Stimulated activated CD8-positive, alpha-beta memory T cell treated with anti-CD3 and anti-CD28 coated beads, Interleukin-4, amount 100 ng/mL, for 48 hours (primary cell): ENCODE measurements at regions not wholly inside any gene's neighbourhood (a gene's known extent, or its start where the extent isn't known, plus 50 kb on each side); places are given as distances from the start of the nearest gene placed in this dataset.
A peak's percentile ranks its signal among the peaks of the same experiment; 100 is the strongest.

Experiments
- DNase-seq: peaks from one replicate; pipeline ENCODE4 v3.0.0-alpha.2; 2020

DNA sequence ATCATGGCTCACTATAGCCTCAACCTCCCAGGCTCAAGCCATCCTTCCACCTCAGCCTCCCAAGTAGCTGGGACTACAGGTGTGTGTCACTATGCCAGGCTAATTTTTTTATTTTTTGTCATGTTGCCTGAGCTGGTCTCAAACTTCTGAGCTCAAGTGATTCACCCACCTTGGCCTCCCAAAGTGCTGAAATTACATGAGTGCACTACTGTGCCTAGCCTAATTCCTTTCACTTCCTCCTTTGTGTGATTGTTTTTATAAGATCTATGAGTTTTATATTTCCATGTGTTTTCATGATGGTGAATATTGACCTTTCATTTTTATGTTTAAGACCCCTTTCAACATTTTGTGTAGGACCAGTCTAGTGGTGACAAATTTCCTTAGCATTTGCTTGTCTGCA is 55.2 kb upstream of the IL12B start:
- DNase-seq = no peak

DNA sequence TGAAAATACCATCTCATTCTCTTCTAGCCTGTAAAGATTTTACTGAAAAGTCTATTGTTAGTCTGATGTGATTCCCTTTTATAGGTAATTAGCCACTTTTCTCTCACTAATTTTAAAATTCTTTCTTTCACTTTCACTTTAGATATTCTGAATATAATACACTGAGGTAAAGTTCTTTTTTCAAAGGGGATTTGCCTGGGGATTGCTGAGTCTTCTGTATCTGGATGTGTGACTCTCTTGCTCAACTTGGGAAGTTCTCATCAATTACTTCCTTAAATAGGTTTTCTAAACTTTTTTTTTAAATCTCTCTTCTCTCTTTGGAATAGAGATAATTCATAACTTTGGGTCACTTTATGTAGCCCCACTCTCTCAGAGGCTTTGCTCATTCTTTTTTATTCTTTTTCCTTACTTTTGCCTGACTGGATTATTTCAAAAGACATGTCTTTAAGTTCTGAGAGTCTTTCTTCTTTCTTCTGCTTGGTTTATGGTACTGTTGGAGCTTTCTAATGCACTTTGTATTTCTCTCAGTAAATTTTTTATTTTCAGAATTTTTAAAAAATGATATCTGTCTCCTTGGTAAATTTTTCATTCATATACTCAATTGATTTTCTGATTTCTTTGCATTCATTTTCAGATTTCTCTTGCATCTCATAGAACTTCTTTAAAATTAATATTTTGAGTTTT is 55.9 kb upstream of the IL12B start:
- no peak for DNase-seq

GRCh38 chr5:159392871-159393270 is 62.6 kb upstream of the IL12B start:
- no peak for DNase-seq

GRCh38 chr5:159393854-159394274 is 63.6 kb upstream of the IL12B start:
- DNase-seq = no peak

- DNase-seq = no peak
These were observed 64.9 kb upstream of the IL12B start for GRCh38 chr5:159395202-159395601.

DNA sequence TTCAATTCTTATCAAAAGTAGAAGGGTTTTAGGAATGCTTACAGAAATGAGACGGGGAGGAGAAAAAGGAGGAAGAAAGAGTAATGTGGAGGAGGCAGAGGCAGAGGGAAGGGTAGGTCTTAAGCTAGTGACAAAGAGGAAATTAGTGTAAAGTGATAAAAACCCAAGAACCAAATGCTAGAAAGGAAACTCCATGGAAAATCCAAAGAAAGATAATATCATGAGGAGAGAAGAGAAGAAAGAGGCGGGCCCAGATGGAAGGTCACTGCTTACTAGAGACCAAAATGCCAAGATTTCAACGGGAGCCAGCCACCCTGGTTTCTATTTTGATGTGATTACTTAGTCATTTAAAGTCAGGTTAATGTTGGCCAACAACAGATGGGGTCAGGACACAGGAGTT is 68.6 kb upstream of the IL12B start:
- DNase-seq = no peak

DNA sequence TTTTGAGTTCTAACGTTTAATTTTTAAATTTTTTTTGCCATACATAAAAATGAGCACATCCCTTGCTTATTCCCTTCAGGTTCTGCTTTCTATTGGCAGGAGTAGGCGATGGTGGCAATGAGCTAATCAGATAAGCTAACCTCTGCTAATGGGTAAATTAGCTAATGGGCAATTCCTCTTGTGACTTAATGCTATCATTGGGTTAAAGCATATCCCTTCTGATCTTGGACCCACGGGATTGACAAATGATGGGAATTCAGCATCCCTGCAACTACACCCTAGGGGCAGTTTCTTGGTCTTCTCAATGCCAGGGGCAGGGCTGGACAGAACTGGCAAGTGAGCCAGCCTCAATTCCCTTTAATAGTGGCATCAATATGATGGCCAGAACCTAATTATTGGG is 70.2 kb upstream of the IL12B start:
- no peak for DNase-seq

DNA sequence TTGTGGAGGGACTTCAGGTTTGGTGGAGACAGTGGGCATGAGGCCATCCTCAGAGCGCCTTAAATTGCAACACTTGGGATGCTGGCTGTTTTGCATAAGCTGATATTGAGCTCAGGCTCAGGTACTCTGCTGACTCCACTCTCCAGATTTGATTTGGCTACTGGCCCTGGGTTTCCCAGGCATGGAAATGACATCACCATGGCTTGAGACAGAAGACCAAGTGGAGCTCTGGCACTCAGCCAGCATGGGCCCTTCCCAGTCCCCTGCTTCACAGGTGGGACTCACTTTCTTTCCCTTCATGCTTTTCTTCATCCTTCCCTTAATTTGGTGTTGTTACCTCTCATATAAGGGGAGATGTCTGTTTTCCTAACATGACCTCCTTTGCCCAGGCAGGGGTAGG is 72.0 kb upstream of the IL12B start:
- no peak for DNase-seq

DNA sequence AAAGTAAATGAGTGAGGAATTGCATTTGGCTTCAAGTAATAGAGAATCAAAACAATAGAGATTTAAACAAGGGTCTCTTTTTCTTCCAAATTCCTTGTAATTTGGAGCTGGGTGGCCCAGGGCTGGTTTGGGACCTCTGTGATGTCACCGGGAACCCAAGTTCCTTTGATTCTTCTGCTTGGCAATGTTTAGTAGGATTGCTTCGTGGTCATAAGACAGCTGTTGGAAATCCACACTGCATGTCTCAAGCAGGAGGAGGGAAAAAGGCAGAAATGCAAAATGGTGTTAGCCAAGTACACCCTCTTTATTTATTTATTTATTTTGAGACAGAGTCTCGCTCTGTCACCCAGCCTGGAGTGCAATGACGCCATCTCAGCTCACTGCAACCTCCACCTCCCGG is 72.6 kb upstream of the IL12B start:
- no peak for DNase-seq

DNA sequence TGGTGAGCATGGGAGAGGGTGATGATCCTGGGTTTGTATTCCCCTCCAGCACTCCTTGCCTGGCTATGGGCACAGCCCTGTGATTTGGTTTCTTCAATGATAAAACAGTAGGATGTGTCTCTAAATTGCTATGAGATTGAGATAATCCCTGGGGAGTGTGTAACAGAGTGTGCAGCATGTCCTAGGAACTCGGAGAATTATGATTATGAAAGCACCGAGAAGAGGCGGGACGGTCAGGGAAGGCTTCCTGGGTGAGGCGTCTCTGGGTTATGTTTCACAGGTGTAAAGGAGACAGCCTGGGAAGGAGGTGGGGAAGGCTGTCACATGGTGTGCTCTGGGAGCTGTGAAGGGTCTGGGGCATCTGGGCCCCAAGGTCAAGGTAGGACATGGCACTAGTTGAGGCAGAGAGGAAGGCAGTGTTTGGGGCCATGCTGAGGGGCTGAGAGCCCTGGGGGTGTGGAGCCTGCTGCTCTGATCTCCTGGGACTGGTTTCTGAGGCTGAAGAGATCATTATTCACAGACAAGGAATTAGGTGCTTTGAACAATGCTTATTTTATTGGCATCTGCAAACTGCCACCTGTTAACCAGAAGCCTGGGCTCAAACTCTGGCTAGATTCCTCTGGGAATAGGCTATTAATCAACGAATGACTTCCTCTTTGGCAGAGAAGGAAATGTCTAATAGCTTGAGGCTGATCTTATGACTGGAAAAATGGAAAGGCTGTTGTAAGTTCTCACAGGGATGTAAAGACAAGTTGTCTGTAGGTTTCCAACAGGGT is 73.8 kb upstream of the IL12B start:
- DNase-seq = no peak

DNA sequence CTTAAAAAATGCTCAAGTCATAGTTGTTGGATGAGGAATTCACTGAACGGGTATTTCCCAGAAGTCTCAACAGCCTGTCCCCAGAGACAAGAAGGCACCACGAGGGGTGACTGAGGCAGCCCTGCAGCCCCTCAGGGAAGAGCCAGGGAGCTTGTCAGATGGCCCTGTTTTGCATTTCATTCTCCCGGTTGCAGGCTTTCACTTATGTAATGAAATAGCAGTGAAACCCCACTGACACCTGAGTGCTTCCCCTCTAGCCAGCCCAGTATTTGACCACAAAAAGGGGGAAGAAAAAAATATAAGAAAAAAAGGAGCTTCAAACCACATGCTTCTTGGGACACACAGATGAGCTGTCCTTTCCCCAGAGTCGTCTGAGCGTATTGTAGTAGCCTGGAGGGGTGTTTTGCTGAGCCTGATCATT is 75.3 kb upstream of the IL12B start:
- no peak for DNase-seq

DNA sequence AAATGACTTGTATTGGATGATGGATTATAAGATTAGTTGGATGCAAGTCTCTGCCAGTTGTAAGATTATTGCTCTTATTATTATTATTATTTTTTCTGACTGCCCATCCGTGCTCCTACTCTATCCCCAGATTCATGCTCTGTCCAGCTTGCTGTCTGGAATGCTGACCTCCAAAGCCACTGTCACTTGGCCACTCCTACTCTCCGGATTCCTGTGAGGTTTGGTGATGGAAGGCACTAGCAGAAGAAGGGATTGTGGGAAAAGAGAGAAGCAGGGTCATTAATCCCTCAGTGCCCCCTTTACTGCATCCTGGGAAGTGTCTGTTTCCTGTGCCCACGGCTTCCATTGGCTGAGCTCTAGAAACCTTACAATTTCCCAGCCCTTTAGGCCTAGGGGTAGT is 76.3 kb upstream of the IL12B start:
- DNase-seq = no peak

DNA sequence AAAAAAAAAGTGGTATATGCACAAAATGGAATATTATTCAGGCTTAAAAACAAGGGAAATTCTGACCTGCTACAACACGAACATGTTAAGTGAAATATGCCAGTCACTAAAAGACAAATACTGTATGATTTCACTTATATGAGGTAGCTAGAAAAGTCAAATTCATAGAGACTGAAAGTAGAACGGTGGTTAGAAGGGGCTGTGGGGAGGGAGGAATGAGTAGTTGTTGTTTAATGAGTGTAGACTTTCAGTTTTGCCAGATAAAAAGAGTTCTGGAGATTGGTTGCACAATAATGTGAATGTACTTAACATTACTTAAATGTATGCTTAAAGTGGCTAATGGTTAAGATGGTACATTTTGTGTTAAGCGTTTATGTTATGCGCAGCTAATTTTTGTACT is 79.5 kb upstream of the IL12B start:
- DNase-seq = no peak

DNA sequence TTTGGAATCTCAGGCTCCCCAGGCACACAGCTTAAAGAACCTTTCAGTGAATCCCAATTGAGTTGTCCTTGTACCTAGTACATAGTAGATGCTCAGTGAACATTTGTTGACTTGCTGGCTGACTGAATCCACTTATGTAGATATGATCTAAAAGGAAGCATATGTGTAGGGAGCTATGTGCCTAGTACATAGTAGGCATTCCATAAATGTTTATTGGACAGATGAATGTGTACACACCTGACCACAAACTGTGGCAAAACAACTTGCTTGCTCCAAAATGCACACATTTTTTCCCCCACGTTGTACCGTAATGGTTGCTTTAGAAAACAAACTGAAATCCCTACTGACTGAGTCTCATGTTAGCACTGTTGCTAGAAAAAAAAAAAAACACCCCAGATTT is 80.2 kb upstream of the IL12B start:
- no peak for DNase-seq

GRCh38 chr5:159411115-159411514 is 80.8 kb upstream of the IL12B start:
- DNase-seq = no peak

DNA sequence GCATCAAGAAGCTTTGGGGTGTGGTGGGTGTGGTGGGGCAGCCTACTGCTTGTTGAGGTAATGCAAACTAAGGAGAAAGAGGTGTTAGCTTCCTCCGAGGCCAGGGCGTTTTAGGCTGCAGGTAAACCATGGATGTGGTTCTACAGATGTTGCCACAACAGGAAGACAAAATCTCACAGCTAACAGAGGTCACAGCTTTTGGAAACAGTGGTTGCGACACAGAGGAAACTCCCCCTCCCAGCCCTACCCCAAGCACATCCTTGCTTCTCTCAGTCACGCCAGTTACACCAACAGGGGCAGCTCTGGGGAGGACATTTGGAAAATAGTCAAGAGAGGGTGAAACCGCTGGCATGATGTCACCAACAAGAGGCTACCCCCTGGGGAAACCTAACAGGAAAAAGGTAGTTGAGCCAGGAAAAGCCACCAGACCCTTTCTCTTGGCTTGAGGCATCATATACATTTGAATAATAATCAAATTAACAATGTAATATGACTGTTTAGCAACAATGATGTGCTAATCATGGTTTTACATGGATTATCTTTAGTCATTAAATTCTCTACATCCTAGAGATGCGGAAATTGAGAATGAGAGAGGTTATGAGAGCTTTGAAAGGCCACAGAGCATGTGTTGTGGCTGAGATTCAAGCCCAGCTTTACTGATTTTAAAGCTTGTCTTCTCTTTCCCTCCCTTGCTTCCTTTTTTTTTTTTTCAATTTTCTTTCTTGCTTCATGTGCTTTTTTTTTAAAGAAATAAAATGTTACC is 82.2 kb upstream of the IL12B start:
- peak; percentile 73 for DNase-seq

DNA sequence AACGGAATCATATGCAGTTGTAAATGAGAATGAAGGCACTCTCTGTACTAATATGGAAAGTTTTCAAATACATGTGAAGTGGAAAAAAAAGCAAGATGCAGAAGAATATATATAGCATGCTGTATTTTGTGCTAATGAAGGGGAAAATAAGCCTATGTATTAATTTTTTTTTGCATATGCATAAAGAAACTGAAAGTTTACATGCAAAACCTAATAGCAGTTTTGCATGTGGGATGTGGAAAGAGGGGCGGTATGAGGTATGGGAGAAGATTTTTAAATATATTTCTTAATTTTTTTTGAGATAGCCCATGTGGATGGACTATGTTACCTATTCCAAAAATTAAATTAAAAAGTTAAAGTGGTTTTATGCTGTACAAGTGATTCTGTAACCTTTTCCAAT is 83.7 kb upstream of the IL12B start:
- DNase-seq = no peak

DNA sequence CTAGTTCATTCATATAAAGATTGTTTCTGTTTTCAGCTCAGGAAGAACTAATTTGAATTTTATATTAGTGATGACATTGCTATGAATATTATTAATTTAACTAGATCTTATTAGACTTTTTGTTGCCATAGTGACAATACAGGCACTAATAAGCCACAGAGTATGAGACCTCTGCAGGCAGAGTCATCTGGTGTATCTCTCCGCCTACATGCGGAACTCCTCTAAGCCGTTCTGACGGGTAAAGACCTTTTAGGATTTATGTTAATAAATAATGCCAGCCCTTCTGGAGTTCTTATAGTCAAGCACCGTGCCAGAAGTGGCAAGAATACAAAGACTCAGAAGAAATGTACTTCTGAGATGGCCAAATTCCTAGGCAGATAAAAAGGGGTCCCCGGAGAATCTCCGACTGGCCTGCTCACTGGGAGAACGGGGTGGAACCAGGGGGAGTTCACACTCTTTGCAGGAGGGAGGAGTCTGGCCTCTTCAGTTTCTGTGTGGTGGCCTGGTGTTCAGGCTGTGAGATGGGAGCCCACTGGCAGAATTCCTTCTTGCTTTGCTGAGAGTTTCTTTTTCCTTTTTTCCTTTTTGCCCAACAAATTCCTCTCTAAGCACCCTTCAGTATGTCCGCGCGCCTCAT is 85.1 kb upstream of the IL12B start:
- no peak for DNase-seq

DNA sequence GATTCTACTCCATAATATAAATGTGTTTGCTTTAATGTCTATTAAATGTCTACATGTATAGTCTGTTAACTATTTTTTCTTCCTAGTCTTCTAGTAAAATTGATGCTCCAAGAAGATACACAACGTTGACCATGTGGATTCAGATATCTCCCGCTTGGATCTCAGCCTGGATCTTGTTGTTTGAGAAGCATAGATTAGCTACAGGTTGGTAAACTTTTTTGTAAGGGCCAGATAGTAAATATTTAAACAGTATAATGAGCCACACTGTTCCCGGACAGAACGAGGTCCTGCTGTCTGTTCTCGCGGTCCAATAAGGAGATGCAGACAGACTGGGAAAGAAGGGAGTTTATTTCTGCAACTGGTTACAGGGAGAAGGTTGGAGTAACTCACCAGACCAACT is 86.2 kb upstream of the IL12B start:
- no peak for DNase-seq

- no peak for DNase-seq
These were observed 86.9 kb upstream of the IL12B start for GRCh38 chr5:159417170-159417569.

- DNase-seq = no peak
These were observed 89.3 kb upstream of the IL12B start for GRCh38 chr5:159419576-159419975.

DNA sequence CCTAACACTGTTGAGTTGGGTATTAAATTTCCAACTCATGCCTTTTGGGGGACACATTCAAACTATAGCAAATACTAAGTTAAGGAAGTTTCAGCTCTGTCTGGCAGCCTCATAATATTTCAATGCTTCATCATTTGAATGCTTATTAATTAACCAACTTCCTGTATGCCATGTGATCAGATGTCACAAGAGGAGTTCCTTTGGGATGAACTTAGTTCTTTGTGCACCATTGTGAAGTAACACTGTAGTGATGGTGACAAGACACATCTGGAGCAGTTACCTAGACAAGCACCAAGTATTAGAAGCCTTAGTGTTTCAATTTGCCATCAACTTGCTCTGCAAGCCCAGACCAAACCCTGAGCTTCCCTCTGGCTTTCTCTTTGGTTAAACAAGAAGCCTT is 90.7 kb upstream of the IL12B start:
- no peak for DNase-seq

DNA sequence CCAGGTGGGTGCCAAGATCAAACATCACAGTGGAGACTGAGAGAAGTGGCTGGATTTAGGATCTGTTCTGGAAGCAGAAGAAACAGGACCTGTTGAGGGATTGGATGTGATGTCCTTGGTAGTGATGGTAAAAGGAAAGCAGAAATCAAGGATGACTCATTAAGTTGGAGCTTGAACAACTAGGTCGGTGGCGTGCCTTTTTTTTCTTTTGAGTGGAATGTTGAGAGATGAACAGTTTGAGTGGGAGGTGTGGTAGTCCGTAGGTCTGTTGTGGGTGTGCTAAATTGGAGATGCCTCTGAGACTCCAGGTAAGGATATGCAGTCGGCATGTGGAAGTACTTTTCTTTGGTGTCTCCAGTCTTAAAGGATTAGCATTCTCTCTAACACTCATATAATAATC is 92.1 kb upstream of the IL12B start:
- DNase-seq = no peak

- DNase-seq = no peak
These were observed 92.6 kb upstream of the IL12B start for GRCh38 chr5:159422910-159423309.
